PC-3 (cell line): ENCODE measurements at regions not wholly inside any gene's neighbourhood (a gene's known extent, or its start where the extent isn't known, plus 50 kb on each side); places are given as distances from the start of the nearest gene placed in this dataset.
A peak's percentile ranks its signal among the peaks of the same experiment; 100 is the strongest.
"Not testable (repeated sequence)": the region's sequence is repeated elsewhere in the genome, so short reads cannot be mapped to it uniquely, and the experiment has no call there.

Experiments
- ATAC-seq: fragments of 200-7000 bp; cut with Tn5 transposase; 2 replicates; pipeline ENCODE4 v1.9.1; 2020; ENCODE audit warnings: mild to moderate bottlenecking, moderate library complexity
- BruUV-seq: library from RNA; stranded (reverse); fragments of 400-500 nt; replicated peaks from 2 replicates; lab custom pipeline; 2021; lab: Mats Ljungman, UMichigan
- CTCF ChIA-PET: fragments of 300-600 bp; sonication (Branson Sonifier 250); formaldehyde crosslinking; loops from one replicate; lab custom pipeline; 2022; ENCODE audit warnings: antibody characterized with exemption; lab: Charles Lee
- POLR2A ChIA-PET: fragments of 300-600 bp; sonication (Branson Sonifier 250); formaldehyde crosslinking; loops from one replicate; lab custom pipeline; 2022; ENCODE audit warnings: antibody characterized with exemption; ENCODE audit not compliant: unreplicated experiment; lab: Charles Lee
- DNase-seq: peaks from one replicate; pipeline ENCODE4 v3.0.0-alpha.2; 2015
- H2AFZ ChIP-seq: fragments of 300-600 bp; sonication (generic); 2 replicates; pipeline ENCODE4 v1.6.0; 2016; ENCODE audit warnings: antibody characterized with exemption, low read length
- H3F3A ChIP-seq: fragments of 300-600 bp; sonication (generic); one replicate; pipeline ENCODE4 v1.6.0; 2017; ENCODE audit warnings: antibody characterized with exemption, low read length, control low read depth, mild to moderate bottlenecking; ENCODE audit not compliant: unreplicated experiment
- H3K27ac ChIP-seq: fragments of 300-600 bp; sonication (generic); 2 replicates; pipeline ENCODE4 v1.5.1; 2016; ENCODE audit warnings: mild to moderate bottlenecking, low read length
- H3K27me3 ChIP-seq: fragments of 300-600 bp; sonication (generic); 2 replicates; pipeline ENCODE4 v1.6.1; 2016; ENCODE audit warnings: low read length, mixed read lengths
- H3K36me3 ChIP-seq: fragments of 300-600 bp; sonication (generic); 2 replicates; pipeline ENCODE4 v1.6.1; 2016; ENCODE audit warnings: low read depth, mixed run types, low read length, mixed read lengths
- H3K4me1 ChIP-seq: fragments of 300-600 bp; sonication (generic); 2 replicates; pipeline ENCODE4 v1.5.1; 2016; ENCODE audit warnings: low read length; ENCODE audit not compliant: insufficient read depth
- H3K4me2 ChIP-seq: fragments of 300-600 bp; sonication (generic); 2 replicates; pipeline ENCODE4 v1.6.0; 2016; ENCODE audit warnings: low read length
- H3K4me3 ChIP-seq: fragments of 300-600 bp; sonication (generic); 2 replicates; pipeline ENCODE4 v1.5.1; 2016; ENCODE audit warnings: mild to moderate bottlenecking, low read length, mixed read lengths
- H3K79me2 ChIP-seq: fragments of 300-600 bp; sonication (generic); 2 replicates; pipeline ENCODE4 v1.6.1; 2017; ENCODE audit warnings: low read length, mixed read lengths
- H3K9ac ChIP-seq: fragments of 300-600 bp; sonication (generic); 2 replicates; pipeline ENCODE4 v1.6.0; 2016; ENCODE audit warnings: mild to moderate bottlenecking, low read length
- H3K9me2 ChIP-seq: fragments of 300-600 bp; sonication (generic); replicated peaks from 2 replicates; pipeline ENCODE4 v1.6.1; 2016; ENCODE audit warnings: mixed run types, low read length, mixed read lengths
- H3K9me3 ChIP-seq: fragments of 300-600 bp; sonication (generic); 2 replicates; pipeline ENCODE4 v1.6.1; 2016; ENCODE audit warnings: low read length, mixed read lengths
- H4K20me1 ChIP-seq: fragments of 300-600 bp; sonication (generic); 2 replicates; pipeline ENCODE4 v1.6.1; 2016; ENCODE audit warnings: low read length, mixed read lengths
- EZH2 ChIP-seq: fragments of 300-600 bp; sonication (generic); IDR thresholded peaks from one replicate; pipeline ENCODE4 v1.6.1; 2017; ENCODE audit warnings: antibody characterized with exemption, mild to moderate bottlenecking, low read length; ENCODE audit not compliant: unreplicated experiment
- EZH2phosphoT487 ChIP-seq: fragments of 300-600 bp; sonication (generic); IDR thresholded peaks from 2 replicates; pipeline ENCODE4 v1.6.1; 2018; ENCODE audit warnings: mild to moderate bottlenecking, antibody characterized with exemption, low read length, borderline replicate concordance
- intact Hi-C: fragments of 100-400 bp; cut with micrococcal nuclease; formaldehyde crosslinking; loops from 2 replicates; pipeline ENCODE4 v1.9.0; 2023
- TF ChIP-seq, protein P1 (sequence below): fragments of 300-600 bp; sonication (generic); conservative IDR thresholded peaks from 2 replicates; pipeline ENCODE4 v1.5.1; 2017; ENCODE audit warnings: antibody characterized with exemption, low read depth, mild to moderate bottlenecking, low read length

GRCh38 chr7:149559711-149560110 is 62.1 kb upstream of the ZNF746 start:
- BruUV-seq: no TSS peak

DNA sequence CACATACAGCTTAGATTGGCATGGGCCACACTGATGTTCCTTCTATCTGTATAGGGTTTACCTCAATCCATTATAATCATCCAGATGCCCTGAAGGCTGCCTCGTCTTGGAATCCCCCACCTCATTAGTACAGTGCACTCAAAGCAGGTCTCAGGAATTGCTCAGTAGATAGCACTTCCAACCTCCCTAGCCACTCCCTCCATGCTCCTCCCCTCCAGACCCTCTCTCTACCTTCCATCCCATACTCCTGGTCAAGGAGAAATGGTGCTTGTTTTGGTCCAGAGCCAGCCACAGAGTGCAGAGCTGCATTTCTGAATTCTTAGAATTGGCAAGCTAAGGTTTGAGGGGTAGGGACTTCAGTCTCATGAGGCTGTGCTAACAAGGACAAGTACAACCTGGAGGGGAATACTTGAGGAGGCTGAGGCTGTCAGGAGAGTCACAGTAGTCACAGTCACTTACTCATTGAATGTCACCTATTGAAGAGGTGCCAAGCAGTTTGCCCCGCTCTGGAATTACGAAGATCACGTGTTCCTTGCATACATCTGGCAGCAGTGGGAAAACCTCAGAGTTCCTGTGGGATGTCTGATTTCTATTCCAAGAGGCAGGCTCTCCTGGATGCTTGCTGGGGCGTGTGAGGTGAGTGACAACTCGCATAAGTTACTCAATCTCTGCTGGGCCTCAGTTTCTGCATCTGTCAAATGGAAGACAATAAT is 60.7 kb upstream of the ZNF746 start:
- CTCF ChIA-PET: interaction anchor here (0.7 kb wide), 1 partner anchor 13 kb away, joined by 3 read pairs; no protein-coding TSS in a partner anchor
- H2AFZ ChIP-seq: no peak overlapping the region
- H3F3A ChIP-seq: no peaks in the 10 kb centered on the region
- peak; percentile 95 for DNase-seq
- no peaks in the 10 kb centered on the region for H3K9me3 ChIP-seq
- POLR2A ChIA-PET: no interaction called here
- BruUV-seq: no TSS peak
- no peaks in the 10 kb centered on the region for H3K27me3 ChIP-seq
- peaks cover 26% of the 10 kb centered on the region for H3K4me1 ChIP-seq
- intact Hi-C loops: no loop called here
- 0 out of 2 replicates have a peak overlapping the region, but pooled peaks have one; percentile 12 for H3K4me2 ChIP-seq
- H3K4me3 ChIP-seq: no peak overlapping the region
- peak overlapping the region; percentile 50 for H3K27ac ChIP-seq
- H3K9ac ChIP-seq: no peak overlapping the region
- H3K79me2 ChIP-seq: no peaks in the 10 kb centered on the region
- H3K36me3 ChIP-seq: no peaks in the 10 kb centered on the region
- no peak for TF ChIP-seq EZH2phosphoT487
- H3K9me2 ChIP-seq: no peaks in the 10 kb centered on the region
- peak; percentile 90 for ATAC-seq
- no peaks in the 10 kb centered on the region for H4K20me1 ChIP-seq

More at GRCh38 chr7:149559711-149560110, 62.1 kb upstream of the ZNF746 start:
- TF ChIP-seq EZH2phosphoT487 (no peak), EZH2 (no peak)
- TF ChIP-seq, protein P1, sequence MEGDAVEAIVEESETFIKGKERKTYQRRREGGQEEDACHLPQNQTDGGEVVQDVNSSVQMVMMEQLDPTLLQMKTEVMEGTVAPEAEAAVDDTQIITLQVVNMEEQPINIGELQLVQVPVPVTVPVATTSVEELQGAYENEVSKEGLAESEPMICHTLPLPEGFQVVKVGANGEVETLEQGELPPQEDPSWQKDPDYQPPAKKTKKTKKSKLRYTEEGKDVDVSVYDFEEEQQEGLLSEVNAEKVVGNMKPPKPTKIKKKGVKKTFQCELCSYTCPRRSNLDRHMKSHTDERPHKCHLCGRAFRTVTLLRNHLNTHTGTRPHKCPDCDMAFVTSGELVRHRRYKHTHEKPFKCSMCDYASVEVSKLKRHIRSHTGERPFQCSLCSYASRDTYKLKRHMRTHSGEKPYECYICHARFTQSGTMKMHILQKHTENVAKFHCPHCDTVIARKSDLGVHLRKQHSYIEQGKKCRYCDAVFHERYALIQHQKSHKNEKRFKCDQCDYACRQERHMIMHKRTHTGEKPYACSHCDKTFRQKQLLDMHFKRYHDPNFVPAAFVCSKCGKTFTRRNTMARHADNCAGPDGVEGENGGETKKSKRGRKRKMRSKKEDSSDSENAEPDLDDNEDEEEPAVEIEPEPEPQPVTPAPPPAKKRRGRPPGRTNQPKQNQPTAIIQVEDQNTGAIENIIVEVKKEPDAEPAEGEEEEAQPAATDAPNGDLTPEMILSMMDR: no peak
- no peak overlapping the region for H3K4me2 ChIP-seq
- H3K79me2 ChIP-seq: no peaks in the 10 kb centered on the region
- no peaks in the 10 kb centered on the region for H3F3A ChIP-seq
- no peak overlapping the region for H3K27ac ChIP-seq
- intact Hi-C loops: no loop called here
- H3K36me3 ChIP-seq: no peaks in the 10 kb centered on the region
- H3K9me2 ChIP-seq: no peaks in the 10 kb centered on the region
- ChIA-PET POLR2A (no interaction called here), CTCF (no interaction called here)
- peaks cover 26% of the 10 kb centered on the region for H3K4me1 ChIP-seq
- H3K4me3 ChIP-seq: no peak overlapping the region
- ATAC-seq (no peak), DNase-seq (peak; percentile 28)
- no peaks in the 10 kb centered on the region for H3K9me3 ChIP-seq
- no peak overlapping the region for H2AFZ ChIP-seq
- no peaks in the 10 kb centered on the region for H4K20me1 ChIP-seq
- no peak overlapping the region for H3K9ac ChIP-seq
- no peaks in the 10 kb centered on the region for H3K27me3 ChIP-seq

GRCh38 chr7:149556525-149556924 is 58.9 kb upstream of the ZNF746 start:
- H3K9ac ChIP-seq, H2AFZ ChIP-seq, H3K27ac ChIP-seq, CTCF ChIA-PET, H3K36me3 ChIP-seq, ATAC-seq, H3K4me3 ChIP-seq, H3K79me2 ChIP-seq, H3K4me2 ChIP-seq, DNase-seq, H4K20me1 ChIP-seq, H3F3A ChIP-seq, POLR2A ChIA-PET, H3K9me3 ChIP-seq, H3K27me3 ChIP-seq, H3K9me2 ChIP-seq, BruUV-seq, intact Hi-C loops: not testable (repeated sequence)
- H3K4me1 ChIP-seq: peaks cover 26% of the 10 kb centered on the region

- DNase-seq, H4K20me1 ChIP-seq, H3K27me3 ChIP-seq, ATAC-seq, BruUV-seq, H3K9me3 ChIP-seq, CTCF ChIA-PET, H3K9ac ChIP-seq, H3K27ac ChIP-seq, intact Hi-C loops, H2AFZ ChIP-seq, H3K9me2 ChIP-seq, H3K79me2 ChIP-seq, H3K4me3 ChIP-seq, H3F3A ChIP-seq, H3K4me2 ChIP-seq, POLR2A ChIA-PET: not testable (repeated sequence)
- Histone ChIP-seq H3K4me1 (peaks cover 20% of the 10 kb centered on the region), H3K36me3 (peaks cover 12% of the 10 kb centered on the region)
Observed at GRCh38 chr7:149554821-149555220, 57.2 kb upstream of the ZNF746 start.

- H3F3A ChIP-seq, H3K79me2 ChIP-seq, POLR2A ChIA-PET, H4K20me1 ChIP-seq, intact Hi-C loops, H3K9me3 ChIP-seq, BruUV-seq, H3K4me3 ChIP-seq, H3K9me2 ChIP-seq, CTCF ChIA-PET, DNase-seq, H3K4me2 ChIP-seq, H3K27ac ChIP-seq, H3K9ac ChIP-seq, H3K27me3 ChIP-seq, ATAC-seq, H2AFZ ChIP-seq: not testable (repeated sequence)
- Histone ChIP-seq H3K4me1 (peaks cover 12% of the 10 kb centered on the region), H3K36me3 (peaks cover 15% of the 10 kb centered on the region)
Observed at GRCh38 chr7:149553991-149554390, 56.4 kb upstream of the ZNF746 start.
